Hepatocyte (in vitro differentiated cells): ENCODE measurements at regions not wholly inside any gene's neighbourhood (a gene's known extent, or its start where the extent isn't known, plus 50 kb on each side); places are given as distances from the start of the nearest gene placed in this dataset.

Experiments used
- CTCF ChIP-seq: fragments of 200-600 bp; sonication (generic); IDR thresholded peaks from 2 replicates; pipeline ENCODE4 v1.5.1; 2016; ENCODE audit warnings: antibody characterized with exemption, mild to moderate bottlenecking; ENCODE audit not compliant: poor library complexity
- EZH2 ChIP-seq: fragments of 200-600 bp; sonication (generic); IDR thresholded peaks from 2 replicates; pipeline ENCODE4 v1.6.1; 2016; ENCODE audit warnings: antibody characterized with exemption, mild to moderate bottlenecking, borderline replicate concordance

- TF ChIP-seq EZH2: no peak
- TF ChIP-seq CTCF: no peak
Measured at GRCh38 chr11:87438416-87438815, 400.7 kb downstream of the TMEM135 start.
